Mesothelial cell of epicardium (in vitro differentiated cells): ENCODE measurements at regions not wholly inside any gene's neighbourhood (a gene's known extent, or its start where the extent isn't known, plus 50 kb on each side); places are given as distances from the start of the nearest gene placed in this dataset.

Experiments
- DNase-seq, 2 experiments: peaks; one replicate each; pipeline ENCODE4 v3.0.0; 2021; ENCODE audit warnings: low spot score in 2 of 2; ENCODE audit not compliant: unreplicated experiment in 2 of 2
- H3K27ac Mint-ChIP-seq: 2 replicates; pipeline ENCODE4 v1.8.0; 2021; ENCODE audit warnings: mixed read lengths
- H3K27me3 Mint-ChIP-seq: 2 replicates; pipeline ENCODE4 v1.8.0; 2021; ENCODE audit warnings: low read depth, mixed read lengths
- H3K36me3 Mint-ChIP-seq: 2 replicates; pipeline ENCODE4 v1.8.0; 2021; ENCODE audit warnings: mixed read lengths
- H3K4me1 Mint-ChIP-seq: 2 replicates; pipeline ENCODE4 v1.8.0; 2021; ENCODE audit warnings: mixed read lengths
- H3K4me3 Mint-ChIP-seq: 2 replicates; pipeline ENCODE4 v1.8.0; 2021; ENCODE audit warnings: mild to moderate bottlenecking, moderate library complexity, mixed read lengths
- H3K9me3 Mint-ChIP-seq: 2 replicates; pipeline ENCODE4 v1.8.0; 2021; ENCODE audit warnings: mixed read lengths
- CTCF ChIP-seq: fragments of 200-600 bp; sonication (generic); IDR thresholded peaks from one replicate; pipeline ENCODE4 v1.5.0; 2021; ENCODE audit warnings: antibody characterized with exemption; ENCODE audit not compliant: unreplicated experiment

- DNase-seq: no peak
- TF ChIP-seq CTCF: no peak
- Mint-ChIP-seq H3K27me3 (peaks cover 35% of the 10 kb centered on the region), H3K4me3 (no peak overlapping the region), H3K9me3 (no peaks in the 10 kb centered on the region), H3K27ac (no peak overlapping the region), H3K36me3 (no peaks in the 10 kb centered on the region), H3K4me1 (no peaks in the 10 kb centered on the region)
These were observed 82.0 kb upstream of the CTNNBL1 start for GRCh38 chr20:37611852-37612251.

DNA sequence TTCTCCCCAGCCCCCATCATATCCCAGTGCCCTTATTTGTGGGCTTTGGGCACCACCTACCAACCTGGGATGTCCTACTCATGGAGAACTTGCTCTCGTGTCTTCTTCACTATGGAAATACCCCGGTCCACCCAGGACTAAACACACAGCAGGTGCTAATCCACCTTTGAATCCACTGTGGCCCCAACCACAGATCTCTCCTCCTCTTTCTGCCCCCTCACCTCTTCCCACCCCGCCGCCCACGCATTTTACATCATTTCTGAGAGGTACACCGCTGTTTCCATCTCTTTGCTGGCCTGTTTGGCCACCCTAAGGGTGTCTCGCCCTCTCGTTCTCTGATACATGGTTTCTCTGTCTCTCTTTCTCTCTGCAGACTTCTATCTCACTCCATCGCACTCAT lies 82.5 kb upstream of the CTNNBL1 start:
- TF ChIP-seq CTCF: no peak
- Mint-ChIP-seq H3K4me3 (no peak overlapping the region), H3K4me1 (no peaks in the 10 kb centered on the region), H3K9me3 (no peaks in the 10 kb centered on the region), H3K27me3 (peaks cover 36% of the 10 kb centered on the region), H3K36me3 (no peaks in the 10 kb centered on the region), H3K27ac (no peak overlapping the region)
- DNase-seq: no peak

- DNase-seq: no peak
- Mint-ChIP-seq H3K4me1 (no peaks in the 10 kb centered on the region), H3K27me3 (peaks cover 40% of the 10 kb centered on the region), H3K27ac (no peak overlapping the region), H3K36me3 (no peaks in the 10 kb centered on the region), H3K4me3 (no peak overlapping the region), H3K9me3 (no peaks in the 10 kb centered on the region)
- no peak for TF ChIP-seq CTCF
These were observed 82.6 kb upstream of the BLCAP start for GRCh38 chr20:37610203-37610798.

GRCh38 chr20:37602634-37603033 lies 75.0 kb upstream of the BLCAP start:
- Mint-ChIP-seq H3K36me3 (no peaks in the 10 kb centered on the region), H3K4me1 (peaks cover 25% of the 10 kb centered on the region), H3K27me3 (peaks cover 59% of the 10 kb centered on the region), H3K4me3 (no peak overlapping the region), H3K27ac (no peak overlapping the region), H3K9me3 (no peaks in the 10 kb centered on the region)
- no peak for TF ChIP-seq CTCF
- no peak for DNase-seq

- H3K27ac Mint-ChIP-seq: no peak overlapping the region
These were observed 72.8 kb upstream of the BLCAP start for GRCh38 chr20:37600486-37600885.

More at GRCh38 chr20:37600486-37600885, 72.8 kb upstream of the BLCAP start:
- DNase-seq: no peak
- peaks cover 27% of the 10 kb centered on the region for H3K4me1 Mint-ChIP-seq
- H3K27me3 Mint-ChIP-seq: peaks cover 53% of the 10 kb centered on the region
- no peaks in the 10 kb centered on the region for H3K36me3 Mint-ChIP-seq
- no peaks in the 10 kb centered on the region for H3K9me3 Mint-ChIP-seq
- TF ChIP-seq CTCF: no peak
- H3K4me3 Mint-ChIP-seq: no peak overlapping the region
